ENCODE measurements at regions not wholly inside any gene's neighbourhood (a gene's known extent, or its start where the extent isn't known, plus 50 kb on each side); places are given as distances from the start of the nearest gene placed in this dataset.

DNA sequence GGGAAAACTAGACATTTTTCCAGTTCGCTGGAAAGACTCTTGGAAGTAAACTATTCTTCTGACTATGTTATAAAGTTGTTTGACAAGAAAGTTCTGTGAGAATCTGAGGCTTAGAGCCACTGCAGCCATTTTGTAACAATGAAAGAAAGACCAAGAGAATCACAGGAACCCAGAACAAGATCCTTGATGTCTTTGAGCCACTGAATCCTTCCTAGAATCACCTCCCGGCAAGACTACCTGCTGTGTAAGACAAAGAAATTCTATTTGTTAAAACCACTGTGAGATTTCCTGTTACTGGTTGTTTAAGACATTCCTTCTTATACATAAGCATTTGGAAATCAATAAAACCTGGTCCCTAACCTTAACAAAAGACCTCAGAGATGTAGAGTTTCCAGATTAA lies 175.7 kb upstream of the RASGEF1B start:
- no peaks in the 10 kb centered on the region for H4K20me1 ChIP-seq (ENCODE audit: control insufficient read depth, insufficient read depth, low read depth, low read length)
- H3K9me3 ChIP-seq (ENCODE audit: control insufficient read depth, insufficient read depth, low read length), result no peaks in the 10 kb centered on the region; the same call in 1 of the 2 replicates
- H3K9me2 ChIP-seq (replicated peaks; ENCODE audit: control insufficient read depth, low read length), result no peaks in the 10 kb centered on the region
- no peak overlapping the region for H3K4me2 ChIP-seq (ENCODE audit: low read length)
- H3K4me1 ChIP-seq (ENCODE audit: control insufficient read depth, low read length), result peaks cover 32% of the 10 kb centered on the region
- TF ChIP-seq, protein P1, sequence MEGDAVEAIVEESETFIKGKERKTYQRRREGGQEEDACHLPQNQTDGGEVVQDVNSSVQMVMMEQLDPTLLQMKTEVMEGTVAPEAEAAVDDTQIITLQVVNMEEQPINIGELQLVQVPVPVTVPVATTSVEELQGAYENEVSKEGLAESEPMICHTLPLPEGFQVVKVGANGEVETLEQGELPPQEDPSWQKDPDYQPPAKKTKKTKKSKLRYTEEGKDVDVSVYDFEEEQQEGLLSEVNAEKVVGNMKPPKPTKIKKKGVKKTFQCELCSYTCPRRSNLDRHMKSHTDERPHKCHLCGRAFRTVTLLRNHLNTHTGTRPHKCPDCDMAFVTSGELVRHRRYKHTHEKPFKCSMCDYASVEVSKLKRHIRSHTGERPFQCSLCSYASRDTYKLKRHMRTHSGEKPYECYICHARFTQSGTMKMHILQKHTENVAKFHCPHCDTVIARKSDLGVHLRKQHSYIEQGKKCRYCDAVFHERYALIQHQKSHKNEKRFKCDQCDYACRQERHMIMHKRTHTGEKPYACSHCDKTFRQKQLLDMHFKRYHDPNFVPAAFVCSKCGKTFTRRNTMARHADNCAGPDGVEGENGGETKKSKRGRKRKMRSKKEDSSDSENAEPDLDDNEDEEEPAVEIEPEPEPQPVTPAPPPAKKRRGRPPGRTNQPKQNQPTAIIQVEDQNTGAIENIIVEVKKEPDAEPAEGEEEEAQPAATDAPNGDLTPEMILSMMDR (IDR thresholded peaks at IDR 0.05; ENCODE audit: low read depth, low read length, poor library complexity, severe bottlenecking), result no peak
- TF ChIP-seq EZH2phosphoT487 (IDR thresholded peaks at IDR 0.05; ENCODE audit: borderline replicate concordance, low read length), result no peak
- H3F3A ChIP-seq (ENCODE audit: control insufficient read depth, insufficient read depth), result 0 out of 2 replicates have a peak, but pooled peaks cover 2% of the 10 kb centered on the region
- H3K27me3 ChIP-seq (ENCODE audit: control insufficient read depth, low read length), result no peaks in the 10 kb centered on the region
- no peaks in the 10 kb centered on the region for H3K79me2 ChIP-seq (ENCODE audit: control insufficient read depth, low read length)
- no peak overlapping the region for H3K4me3 ChIP-seq (ENCODE audit: low read length)
- no peaks in the 10 kb centered on the region for H3K36me3 ChIP-seq (ENCODE audit: control insufficient read depth, low read length)
- H3K27ac ChIP-seq (ENCODE audit: low read depth, low read length), result no peak overlapping the region

GRCh38 chr4:81642543-81642942 lies 170.8 kb upstream of the RASGEF1B start:
- H3K9me3 ChIP-seq (ENCODE audit: control insufficient read depth, insufficient read depth, low read length), result no peaks in the 10 kb centered on the region; the same call in 1 of the 2 replicates
- no peak overlapping the region for H3K4me2 ChIP-seq (ENCODE audit: low read length)
- no peak overlapping the region for H3K4me3 ChIP-seq (ENCODE audit: low read length)
- H3K36me3 ChIP-seq (ENCODE audit: control insufficient read depth, low read length), result no peaks in the 10 kb centered on the region
- no peak overlapping the region for H3K27ac ChIP-seq (ENCODE audit: low read depth, low read length)
- no peaks in the 10 kb centered on the region for H3F3A ChIP-seq (ENCODE audit: control insufficient read depth, insufficient read depth)
- TF ChIP-seq, protein P1 (IDR thresholded peaks at IDR 0.05; ENCODE audit: low read depth, low read length, poor library complexity, severe bottlenecking), result no peak
- TF ChIP-seq EZH2phosphoT487 (IDR thresholded peaks at IDR 0.05; ENCODE audit: borderline replicate concordance, low read length), result no peak
- H4K20me1 ChIP-seq (ENCODE audit: control insufficient read depth, insufficient read depth, low read depth, low read length), result no peaks in the 10 kb centered on the region
- H3K9me2 ChIP-seq (replicated peaks; ENCODE audit: control insufficient read depth, low read length), result no peaks in the 10 kb centered on the region
- no peaks in the 10 kb centered on the region for H3K79me2 ChIP-seq (ENCODE audit: control insufficient read depth, low read length)
- H3K4me1 ChIP-seq (ENCODE audit: control insufficient read depth, low read length), result no peaks in the 10 kb centered on the region
- no peaks in the 10 kb centered on the region for H3K27me3 ChIP-seq (ENCODE audit: control insufficient read depth, low read length)

DNA sequence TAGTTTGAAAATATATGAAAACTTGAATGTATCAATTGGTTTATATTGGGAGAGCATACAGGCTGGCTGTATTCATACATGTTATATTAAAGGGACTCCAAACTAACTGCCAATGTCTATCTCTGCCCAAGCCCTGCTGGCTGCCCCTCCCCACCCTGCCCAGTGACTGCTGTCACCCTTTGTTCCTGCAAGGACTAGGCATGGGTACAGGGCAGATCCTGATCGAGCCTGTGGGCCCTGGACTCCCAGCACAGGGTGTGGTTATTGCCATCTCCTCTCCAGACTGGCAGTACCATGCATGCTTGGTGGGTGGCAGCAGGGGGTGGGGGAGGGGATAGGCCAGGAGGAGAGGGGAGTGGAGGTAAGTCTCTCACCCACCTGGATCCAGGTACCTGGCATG lies 167.5 kb upstream of the RASGEF1B start:
- H3K4me3 ChIP-seq (ENCODE audit: low read length), result no peak overlapping the region

More for the DNA sequence above, 167.5 kb upstream of the RASGEF1B start:
- Histone ChIP-seq H4K20me1 (ENCODE audit: control insufficient read depth, insufficient read depth, low read depth, low read length) (no peaks in the 10 kb centered on the region), H3K36me3 (ENCODE audit: control insufficient read depth, low read length) (no peaks in the 10 kb centered on the region), H3F3A (ENCODE audit: control insufficient read depth, insufficient read depth) (no peaks in the 10 kb centered on the region; the same call in 1 of the 2 replicates), H3K9me3 (ENCODE audit: control insufficient read depth, insufficient read depth, low read length) (no peaks in the 10 kb centered on the region), H3K27ac (ENCODE audit: low read depth, low read length) (no peak overlapping the region), H3K79me2 (ENCODE audit: control insufficient read depth, low read length) (no peaks in the 10 kb centered on the region), H3K4me1 (ENCODE audit: control insufficient read depth, low read length) (peaks cover 23% of the 10 kb centered on the region), H3K9me2 (replicated peaks; ENCODE audit: control insufficient read depth, low read length) (no peaks in the 10 kb centered on the region), H3K27me3 (ENCODE audit: control insufficient read depth, low read length) (no peaks in the 10 kb centered on the region), H3K4me2 (ENCODE audit: low read length) (no peak overlapping the region)
- TF ChIP-seq, protein P1 (IDR thresholded peaks at IDR 0.05; ENCODE audit: low read depth, low read length, poor library complexity, severe bottlenecking), result no peak
- no peak for TF ChIP-seq EZH2phosphoT487 (IDR thresholded peaks at IDR 0.05; ENCODE audit: borderline replicate concordance, low read length)

Data from DOHH2 (cell line).